ENCODE measurements at regions not wholly inside any gene's neighbourhood (a gene's known extent, or its start where the extent isn't known, plus 50 kb on each side); places are given as distances from the start of the nearest gene placed in this dataset.
"Not testable (repeated sequence)": the region's sequence is repeated elsewhere in the genome, so short reads cannot be mapped to it uniquely, and the experiment has no call there.

GRCh38 chr14:22370084-22370847, 218.8 kb downstream of the DAD1 start:
- no peak for DNase-seq (ENCODE audit: low read depth in 2 of 3, low spot score in 2 of 3)

- no peak for DNase-seq (ENCODE audit: low read depth in 2 of 3, low spot score in 2 of 3)
These were observed 230.3 kb downstream of the DAD1 start for GRCh38 chr14:22358726-22359125.

GRCh38 chr14:22349281-22349680, 239.7 kb downstream of the DAD1 start:
- DNase-seq (ENCODE audit: low read depth in 2 of 3, low spot score in 2 of 3): not testable (repeated sequence)

- no peak for DNase-seq (ENCODE audit: low read depth in 2 of 3, low spot score in 2 of 3)
These were observed 244.4 kb downstream of the DAD1 start for GRCh38 chr14:22344673-22345072.

GRCh38 chr14:22344209-22344608, 244.8 kb downstream of the DAD1 start:
- not testable (repeated sequence) for DNase-seq (ENCODE audit: low read depth in 2 of 3, low spot score in 2 of 3)

- no peak for DNase-seq (ENCODE audit: low read depth in 2 of 3, low spot score in 2 of 3)
These were observed 248.0 kb downstream of the DAD1 start for GRCh38 chr14:22341049-22341448.

- DNase-seq (ENCODE audit: low read depth in 2 of 3, low spot score in 2 of 3): no peak
These were observed 249.9 kb downstream of the DAD1 start for GRCh38 chr14:22338917-22339715.

- no peak for DNase-seq (ENCODE audit: low read depth in 2 of 3, low spot score in 2 of 3)
These were observed 250.6 kb downstream of the DAD1 start for GRCh38 chr14:22338381-22338780.

- DNase-seq (ENCODE audit: low read depth in 2 of 3, low spot score in 2 of 3): no peak
These were observed 251.1 kb downstream of the DAD1 start for GRCh38 chr14:22337938-22338337.

GRCh38 chr14:22337521-22337920, 251.5 kb downstream of the DAD1 start:
- DNase-seq (ENCODE audit: low read depth in 2 of 3, low spot score in 2 of 3): no peak

GRCh38 chr14:22336031-22336430, 253.0 kb downstream of the DAD1 start:
- no peak for DNase-seq (ENCODE audit: low read depth in 2 of 3, low spot score in 2 of 3)

GRCh38 chr14:22334627-22335026, 254.4 kb downstream of the DAD1 start:
- DNase-seq (ENCODE audit: low read depth in 2 of 3, low spot score in 2 of 3): no peak

- DNase-seq (ENCODE audit: low read depth in 2 of 3, low spot score in 2 of 3): no peak
These were observed 254.8 kb downstream of the DAD1 start for GRCh38 chr14:22334275-22334577.

- no peak for DNase-seq (ENCODE audit: low read depth in 2 of 3, low spot score in 2 of 3)
These were observed 255.4 kb downstream of the DAD1 start for GRCh38 chr14:22333422-22334274.

- no peak for DNase-seq (ENCODE audit: low read depth in 2 of 3, low spot score in 2 of 3)
These were observed 256.2 kb downstream of the DAD1 start for GRCh38 chr14:22332686-22333421.

GRCh38 chr14:22329371-22329770, 259.7 kb downstream of the DAD1 start:
- DNase-seq (ENCODE audit: low read depth in 2 of 3, low spot score in 2 of 3): no peak

- DNase-seq (ENCODE audit: low read depth in 2 of 3, low spot score in 2 of 3): no peak
These were observed 263.2 kb downstream of the DAD1 start for GRCh38 chr14:22325676-22326400.

- no peak for DNase-seq (ENCODE audit: low read depth in 2 of 3, low spot score in 2 of 3)
These were observed 268.7 kb downstream of the DAD1 start for GRCh38 chr14:22320362-22320750.

GRCh38 chr14:22319526-22320361, 269.3 kb downstream of the DAD1 start:
- peak in 2 of 3 donors; percentile 39 to 69 for DNase-seq (ENCODE audit: low read depth in 2 of 3, low spot score in 2 of 3)

All from hematopoietic multipotent progenitor cell (in vitro differentiated cells).